Right lobe of liver (tissue), 6 donors: ENCODE measurements at regions not wholly inside any gene's neighbourhood (a gene's known extent, or its start where the extent isn't known, plus 50 kb on each side); places are given as distances from the start of the nearest gene placed in this dataset.

Experiments used
- ATAC-seq, 4 donors: fragments of 200-7000 bp; cut with Tn5 transposase; one replicate each; pipeline ENCODE4 v1.9.1; 2020; ENCODE audit warnings: mild to moderate bottlenecking in 4 of 4, moderate library complexity in 4 of 4
- DNase-seq, 3 donors: peaks; one replicate each; pipeline ENCODE4 v3.0.0-alpha.2; 2020
- H3K27ac ChIP-seq, 3 donors: fragments of 200-600 bp; one replicate each; pipeline ENCODE4 v1.8.0; 2022
- H3K27me3 ChIP-seq, 2 donors: fragments of 200-600 bp; one replicate each; pipeline ENCODE4 v1.8.0; 2022
- H3K36me3 ChIP-seq, 4 donors: fragments of 200-600 bp; sonication (generic) in 1 of 4; one replicate each; pipeline versions ENCODE4 v1.5.1 to v1.8.0; 2017 to 2022; ENCODE audit warnings: control low read depth in 1 of 4
- H3K4me1 ChIP-seq, 4 donors: fragments of 200-600 bp; sonication (generic) in 1 of 4; one replicate each; pipeline versions ENCODE4 v1.5.1 to v1.8.0; 2017 to 2022; ENCODE audit warnings: control low read depth in 1 of 4
- H3K4me3 ChIP-seq, 3 donors: fragments of 200-600 bp; one replicate each; pipeline ENCODE4 v1.8.0; 2022
- H3K9me3 ChIP-seq, 4 donors: fragments of 200-600 bp; sonication (generic) in 1 of 4; one replicate each; pipeline versions ENCODE4 v1.5.1 to v1.8.0; 2017 to 2022; ENCODE audit warnings: control low read depth in 1 of 4
- CTCF ChIP-seq, 4 donors: fragments of 200-600 bp in 3 of 4; fragments of 450-650 bp in 1 of 4; IDR thresholded peaks; one replicate each; pipeline versions ENCODE4 v1.5.1 to v1.8.0; 2016 to 2022; ENCODE audit warnings: antibody characterized with exemption in 4 of 4, mild to moderate bottlenecking in 2 of 4
- POLR2A ChIP-seq: fragments of 450-650 bp; IDR thresholded peaks from one replicate; pipeline ENCODE4 v1.6.1; 2017; ENCODE audit warnings: antibody characterized with exemption, mild to moderate bottlenecking
- WGBS: methylation state at CpG from one replicate; pipeline ENCODE4 v1.1.6; 2018; ENCODE audit warnings: low coverage, low lambda C conversion rate; ENCODE audit not compliant: insufficient coverage; ENCODE audit errors: missing lambda C conversion rate; 5-methylcytosine and 5-hydroxymethylcytosine counted together
- intact Hi-C, 2 donors: fragments of 100-400 bp; cut with DNase I; formaldehyde crosslinking; loops; one replicate each; pipeline versions ENCODE4 v1.11.2 to v1.14.1; 2022
- donor health status: DM: no; HTN: yes; CAD: no.
- donor health status: DM: no; HTN: no; CAD: no.
- donor health status: DM: no; HTN: no; CAD: no.
- donor health status: DM: no; HTN: yes; CAD: no.
- donor health status: DM: no; HTN: yes; CAD: no.

- Histone ChIP-seq H3K9me3 (no peaks in the 10 kb centered on the region), H3K4me1 (no peaks in the 10 kb centered on the region), H3K36me3 (no peaks in the 10 kb centered on the region), H3K27me3 (no peaks in the 10 kb centered on the region), H3K27ac (no peak overlapping the region), H3K4me3 (no peak overlapping the region)
- peak in 1 of 4 donors; percentile 71 for ATAC-seq
- no peak for DNase-seq
- TF ChIP-seq POLR2A, result no peak
- TF ChIP-seq CTCF (IDR thresholded peaks at IDR 0.05), result no peak
- intact Hi-C loops, result no loop called here
Measured at GRCh38 chr5:173513521-173513991, 102.9 kb downstream of the BOD1 start.

GRCh38 chr5:173512637-173513435, 103.6 kb downstream of the BOD1 start:
- ATAC-seq (peak in 1 of 4 donors; percentile 66), DNase-seq (no peak)
- WGBS, result 41% methylated on average over 5 of the region's 5 CpGs
- Histone ChIP-seq H3K4me3 (no peak overlapping the region), H3K27ac (no peak overlapping the region), H3K36me3 (no peaks in the 10 kb centered on the region), H3K4me1 (no peaks in the 10 kb centered on the region), H3K27me3 (no peaks in the 10 kb centered on the region), H3K9me3 (no peaks in the 10 kb centered on the region)
- intact Hi-C loops, result no loop called here
- TF ChIP-seq CTCF (IDR thresholded peaks at IDR 0.05) (no peak), POLR2A (no peak)

- no peaks in the 10 kb centered on the region for H3K36me3 ChIP-seq
- ATAC-seq, result no peak
- DNase-seq, result no peak
- no peak overlapping the region for H3K27ac ChIP-seq
- intact Hi-C loops, result no loop called here
- H3K4me1 ChIP-seq, result no peaks in the 10 kb centered on the region
- TF ChIP-seq CTCF (IDR thresholded peaks at IDR 0.05) (no peak), POLR2A (no peak)
- H3K4me3 ChIP-seq, result no peak overlapping the region
- WGBS, result 76% methylated on average over 3 of the region's 3 CpGs
- H3K9me3 ChIP-seq, result no peaks in the 10 kb centered on the region
- no peaks in the 10 kb centered on the region for H3K27me3 ChIP-seq
Measured at GRCh38 chr5:173509060-173509459, 107.4 kb downstream of the BOD1 start.

- intact Hi-C loops, result no loop called here
- no peaks in the 10 kb centered on the region for H3K27me3 ChIP-seq
- ATAC-seq, result no peak
- no peaks in the 10 kb centered on the region for H3K9me3 ChIP-seq
- H3K36me3 ChIP-seq, result no peaks in the 10 kb centered on the region
- no peak overlapping the region for H3K4me3 ChIP-seq
- no peak overlapping the region for H3K27ac ChIP-seq
- WGBS, result 64% methylated on average over 5 of the region's 5 CpGs
- DNase-seq, result no peak
- TF ChIP-seq POLR2A, result no peak
- no peak for TF ChIP-seq CTCF (IDR thresholded peaks at IDR 0.05)
- no peaks in the 10 kb centered on the region for H3K4me1 ChIP-seq
Measured at GRCh38 chr5:173507171-173507570, 109.3 kb downstream of the BOD1 start.
